Lower lobe of right lung (tissue), 2 donors: ENCODE measurements at regions not wholly inside any gene's neighbourhood (a gene's known extent, or its start where the extent isn't known, plus 50 kb on each side); places are given as distances from the start of the nearest gene placed in this dataset.
A peak's percentile ranks its signal among the peaks of the same experiment; 100 is the strongest.

Experiments
- ATAC-seq, 2 donors: fragments of 200-7000 bp; cut with Tn5 transposase; one replicate each; pipeline ENCODE4 v1.9.1; 2020 to 2022; ENCODE audit warnings: mild to moderate bottlenecking in 2 of 2, moderate library complexity in 2 of 2
- DNase-seq: peaks from one replicate; pipeline ENCODE4 v3.0.0-alpha.2; 2020
- H3K27ac ChIP-seq: fragments of 200-600 bp; one replicate; pipeline ENCODE4 v1.8.0; 2022
- H3K27me3 ChIP-seq: fragments of 200-600 bp; one replicate; pipeline ENCODE4 v1.8.0; 2022; ENCODE audit warnings: low read depth
- H3K36me3 ChIP-seq: fragments of 200-600 bp; one replicate; pipeline ENCODE4 v1.8.0; 2022; ENCODE audit warnings: mild to moderate bottlenecking
- H3K4me1 ChIP-seq: fragments of 200-600 bp; one replicate; pipeline ENCODE4 v1.8.0; 2022
- H3K4me3 ChIP-seq: fragments of 200-600 bp; one replicate; pipeline ENCODE4 v1.8.0; 2022; ENCODE audit warnings: mild to moderate bottlenecking
- H3K9me3 ChIP-seq: fragments of 200-600 bp; one replicate; pipeline ENCODE4 v1.8.0; 2022
- intact Hi-C: fragments of 100-400 bp; cut with DNase I; formaldehyde crosslinking; loops from one replicate; pipeline ENCODE4 v1.11.0; 2022
- TF ChIP-seq, protein P1 (sequence below): fragments of 200-600 bp; IDR thresholded peaks from one replicate; pipeline ENCODE4 v1.8.0; 2022; ENCODE audit warnings: antibody characterized with exemption, mild to moderate bottlenecking
- donor health status: DM: no; HTN: yes; CAD: no; lungs with severe emphysema.

DNA sequence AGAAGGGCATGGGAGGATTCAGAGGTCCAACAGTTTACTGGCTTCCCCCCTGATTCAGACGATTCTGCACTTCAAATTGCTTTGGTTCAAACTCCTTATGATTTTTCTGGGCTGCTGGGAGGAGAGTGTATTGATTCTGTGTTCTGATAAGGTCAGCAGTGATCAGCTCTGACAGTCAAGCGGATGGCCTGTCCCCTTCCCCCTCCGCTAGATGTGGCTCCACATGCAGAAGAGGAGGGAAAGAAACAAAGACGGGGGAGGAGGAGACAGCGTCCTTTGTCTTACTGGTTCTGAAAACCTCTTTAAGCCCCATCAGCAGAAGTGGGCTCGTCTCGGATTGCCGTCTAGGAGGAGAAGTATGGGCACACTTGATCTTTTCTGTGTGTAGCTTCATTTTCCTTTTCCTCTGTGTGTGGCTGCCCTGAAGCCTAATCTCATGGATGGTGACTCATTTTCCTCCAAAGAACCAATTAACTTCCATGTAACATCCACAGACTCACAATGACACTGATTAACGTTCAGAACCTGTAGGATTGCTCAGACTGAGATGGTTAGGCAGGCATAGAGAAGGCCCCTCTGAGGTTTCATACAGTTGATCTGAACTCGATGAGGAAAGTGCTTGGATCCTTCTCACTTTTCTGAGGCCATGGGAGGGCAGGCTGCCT is 162.4 kb upstream of the PPP2R3A start:
- ATAC-seq, result no peak
- DNase-seq, result no peak
- intact Hi-C loops, result no loop called here

GRCh38 chr3:135805752-135806151 is 159.8 kb upstream of the PPP2R3A start:
- H3K27ac ChIP-seq, result no peak overlapping the region
- intact Hi-C loops, result no loop called here
- DNase-seq (no peak), ATAC-seq (peak in 1 of 2 donors; percentile 31)
- no peaks in the 10 kb centered on the region for H3K27me3 ChIP-seq
- no peaks in the 10 kb centered on the region for H3K36me3 ChIP-seq
- no peak overlapping the region for H3K4me3 ChIP-seq
- H3K4me1 ChIP-seq, result no peaks in the 10 kb centered on the region
- TF ChIP-seq, protein P1, sequence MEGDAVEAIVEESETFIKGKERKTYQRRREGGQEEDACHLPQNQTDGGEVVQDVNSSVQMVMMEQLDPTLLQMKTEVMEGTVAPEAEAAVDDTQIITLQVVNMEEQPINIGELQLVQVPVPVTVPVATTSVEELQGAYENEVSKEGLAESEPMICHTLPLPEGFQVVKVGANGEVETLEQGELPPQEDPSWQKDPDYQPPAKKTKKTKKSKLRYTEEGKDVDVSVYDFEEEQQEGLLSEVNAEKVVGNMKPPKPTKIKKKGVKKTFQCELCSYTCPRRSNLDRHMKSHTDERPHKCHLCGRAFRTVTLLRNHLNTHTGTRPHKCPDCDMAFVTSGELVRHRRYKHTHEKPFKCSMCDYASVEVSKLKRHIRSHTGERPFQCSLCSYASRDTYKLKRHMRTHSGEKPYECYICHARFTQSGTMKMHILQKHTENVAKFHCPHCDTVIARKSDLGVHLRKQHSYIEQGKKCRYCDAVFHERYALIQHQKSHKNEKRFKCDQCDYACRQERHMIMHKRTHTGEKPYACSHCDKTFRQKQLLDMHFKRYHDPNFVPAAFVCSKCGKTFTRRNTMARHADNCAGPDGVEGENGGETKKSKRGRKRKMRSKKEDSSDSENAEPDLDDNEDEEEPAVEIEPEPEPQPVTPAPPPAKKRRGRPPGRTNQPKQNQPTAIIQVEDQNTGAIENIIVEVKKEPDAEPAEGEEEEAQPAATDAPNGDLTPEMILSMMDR, result no peak
- H3K9me3 ChIP-seq, result no peaks in the 10 kb centered on the region

More for the DNA sequence above, 162.4 kb upstream of the PPP2R3A start:
- TF ChIP-seq, protein P1, result no peak
- H3K36me3 ChIP-seq, result no peaks in the 10 kb centered on the region
- H3K4me1 ChIP-seq, result no peaks in the 10 kb centered on the region
- H3K9me3 ChIP-seq, result no peaks in the 10 kb centered on the region
- H3K27ac ChIP-seq, result no peak overlapping the region
- H3K4me3 ChIP-seq, result no peak overlapping the region
- H3K27me3 ChIP-seq, result no peaks in the 10 kb centered on the region

GRCh38 chr3:135806317-135806716 is 159.2 kb upstream of the PPP2R3A start:
- intact Hi-C loops, result no loop called here
- Histone ChIP-seq H3K4me3 (no peak overlapping the region), H3K4me1 (no peaks in the 10 kb centered on the region), H3K36me3 (no peaks in the 10 kb centered on the region), H3K27me3 (no peaks in the 10 kb centered on the region), H3K9me3 (no peaks in the 10 kb centered on the region), H3K27ac (no peak overlapping the region)
- TF ChIP-seq, protein P1, result no peak
- DNase-seq (no peak), ATAC-seq (no peak)

DNA sequence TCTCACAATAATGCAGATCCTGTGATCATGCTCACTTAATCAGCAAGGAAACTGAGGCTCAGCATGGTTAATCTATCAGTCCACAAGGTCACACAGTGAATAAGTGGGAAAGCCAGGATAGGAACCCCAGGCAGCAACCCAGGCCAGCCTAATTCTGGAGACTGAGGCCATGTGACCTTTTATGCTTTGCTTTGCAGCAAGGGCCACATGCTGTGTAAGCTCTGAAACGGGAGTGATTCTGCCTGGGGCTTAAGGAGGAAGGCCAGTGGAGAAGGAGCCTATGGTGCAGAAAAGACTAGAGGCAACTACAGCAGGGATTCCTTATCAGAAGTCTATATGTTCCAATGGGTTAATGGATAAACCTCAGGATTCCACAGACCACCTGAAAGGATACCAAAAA is 157.6 kb upstream of the PPP2R3A start:
- TF ChIP-seq, protein P1, result no peak
- Histone ChIP-seq H3K27ac (no peak overlapping the region), H3K27me3 (no peaks in the 10 kb centered on the region), H3K4me1 (no peaks in the 10 kb centered on the region), H3K4me3 (no peak overlapping the region), H3K36me3 (no peaks in the 10 kb centered on the region), H3K9me3 (no peaks in the 10 kb centered on the region)
- DNase-seq (no peak), ATAC-seq (no peak)
- intact Hi-C loops, result no loop called here

GRCh38 chr3:135809021-135809634 is 156.4 kb upstream of the PPP2R3A start:
- DNase-seq, result no peak
- H3K27me3 ChIP-seq, result no peaks in the 10 kb centered on the region
- H3K4me1 ChIP-seq, result no peaks in the 10 kb centered on the region
- no peak for ATAC-seq
- H3K9me3 ChIP-seq, result no peaks in the 10 kb centered on the region
- no peak overlapping the region for H3K27ac ChIP-seq
- no peaks in the 10 kb centered on the region for H3K36me3 ChIP-seq
- no peak overlapping the region for H3K4me3 ChIP-seq
- intact Hi-C loops, result no loop called here
- TF ChIP-seq, protein P1, result no peak
